Omental fat pad (tissue), 3 donors: ENCODE measurements at regions not wholly inside any gene's neighbourhood (a gene's known extent, or its start where the extent isn't known, plus 50 kb on each side); places are given as distances from the start of the nearest gene placed in this dataset.

Experiments
- ATAC-seq: fragments of 150-250 bp; one replicate; pipeline ENCODE4 v1.9.1; 2016; ENCODE audit warnings: mild to moderate bottlenecking, moderate library complexity; ENCODE audit not compliant: low FRiP score
- DNase-seq: peaks from one replicate; pipeline ENCODE4 v3.0.0-alpha.2; 2019; ENCODE audit warnings: low spot score
- CTCF ChIP-seq, 3 donors: fragments of 450-650 bp; IDR thresholded peaks; one replicate each; pipeline ENCODE4 v1.5.1; 2016 to 2017; ENCODE audit warnings: antibody characterized with exemption in 3 of 3, mild to moderate bottlenecking in 3 of 3, moderate library complexity in 2 of 3

GRCh38 chr7:46580766-46581165 lies 659.7 kb upstream of the IGFBP3 start:
- no peak for ATAC-seq
- no peak for TF ChIP-seq CTCF (IDR thresholded peaks at IDR 0.05)
- DNase-seq: no peak

GRCh38 chr7:46577394-46577793 lies 656.3 kb upstream of the IGFBP3 start:
- no peak for TF ChIP-seq CTCF (IDR thresholded peaks at IDR 0.05)
- ATAC-seq (no peak), DNase-seq (no peak)

GRCh38 chr7:46576950-46577349 lies 655.9 kb upstream of the IGFBP3 start:
- no peak for ATAC-seq
- TF ChIP-seq CTCF (IDR thresholded peaks at IDR 0.05): no peak
- DNase-seq: no peak

- TF ChIP-seq CTCF (IDR thresholded peaks at IDR 0.05): no peak
- DNase-seq: no peak
- no peak for ATAC-seq
Measured at GRCh38 chr7:46572691-46573090, 651.6 kb upstream of the IGFBP3 start.

GRCh38 chr7:46571996-46572395 lies 650.9 kb upstream of the IGFBP3 start:
- DNase-seq (no peak), ATAC-seq (no peak)
- no peak for TF ChIP-seq CTCF (IDR thresholded peaks at IDR 0.05)

GRCh38 chr7:46569133-46569465 lies 648.0 kb upstream of the IGFBP3 start:
- ATAC-seq: no peak
- no peak for DNase-seq
- no peak for TF ChIP-seq CTCF (IDR thresholded peaks at IDR 0.05)

GRCh38 chr7:46568420-46569132 lies 647.5 kb upstream of the IGFBP3 start:
- ATAC-seq: no peak
- no peak for DNase-seq
- TF ChIP-seq CTCF (IDR thresholded peaks at IDR 0.05): no peak
